Fibroblast of lung (primary cell): ENCODE measurements at regions not wholly inside any gene's neighbourhood (a gene's known extent, or its start where the extent isn't known, plus 50 kb on each side); places are given as distances from the start of the nearest gene placed in this dataset.

Source experiments
- DNase-seq, 2 donors: peaks; one replicate each; pipeline versions ENCODE4 v3.0.0 to v3.0.0-alpha.2; 2010; ENCODE audit warnings: low read depth in 2 of 2
- H2AFZ ChIP-seq: 2 replicates; pipeline ENCODE4 v1.5.1; 2012; ENCODE audit warnings: low read length, control low read depth, inconsistent platforms
- H3K27ac ChIP-seq: 2 replicates; pipeline ENCODE4 v1.5.1; 2011; ENCODE audit warnings: low read length, control low read depth; ENCODE audit not compliant: insufficient read depth
- H3K27me3 ChIP-seq: 2 replicates; pipeline ENCODE4 v1.5.1; 2011; ENCODE audit warnings: mild to moderate bottlenecking, low read length; ENCODE audit not compliant: control insufficient read depth, insufficient read depth
- H3K36me3 ChIP-seq: 2 replicates; pipeline ENCODE4 v1.5.1; 2011; ENCODE audit warnings: low read length; ENCODE audit not compliant: control insufficient read depth, insufficient read depth
- H3K4me1 ChIP-seq: 2 replicates; pipeline ENCODE4 v1.5.1; 2011; ENCODE audit warnings: low read length; ENCODE audit not compliant: control insufficient read depth, insufficient read depth; ENCODE audit errors: extremely low read depth
- H3K4me2 ChIP-seq: 2 replicates; pipeline ENCODE4 v1.5.1; 2011; ENCODE audit warnings: low read length, control low read depth; ENCODE audit not compliant: insufficient read depth; ENCODE audit errors: extremely low read depth
- H3K4me3 ChIP-seq, 4 experiments: fragments of 200-600 bp in 1 of 4; sonication (generic) in 1 of 4; replicated peaks in 1 of 4; 2 replicates each; pipeline ENCODE4 v1.5.1; 2011 to 2016; ENCODE audit warnings: low read length in 4 of 4, low read depth in 3 of 4, mild to moderate bottlenecking in 3 of 4, control low read depth in 2 of 4, inconsistent platforms in 1 of 4, mixed read lengths in 1 of 4; ENCODE audit not compliant: insufficient read depth in 1 of 4; ENCODE audit errors: control extremely low read depth in 1 of 4
- H3K79me2 ChIP-seq: 2 replicates; pipeline ENCODE4 v1.5.1; 2012; ENCODE audit warnings: mild to moderate bottlenecking, low read length, inconsistent platforms; ENCODE audit not compliant: control insufficient read depth, insufficient read depth
- H3K9ac ChIP-seq: 2 replicates; pipeline ENCODE4 v1.5.1; 2011; ENCODE audit warnings: mild to moderate bottlenecking, low read length, control low read depth; ENCODE audit not compliant: insufficient read depth
- H3K9me3 ChIP-seq: 2 replicates; pipeline ENCODE4 v1.5.1; 2012; ENCODE audit warnings: low read depth, low read length; ENCODE audit not compliant: control insufficient read depth, insufficient read depth
- H4K20me1 ChIP-seq: 2 replicates; pipeline ENCODE4 v1.5.1; 2011; ENCODE audit warnings: low read length; ENCODE audit not compliant: control insufficient read depth, insufficient read depth; ENCODE audit errors: extremely low read depth
- CTCF ChIP-seq, 2 donors: IDR thresholded peaks in 1 of 2; conservative IDR thresholded peaks in 1 of 2; 1 replicate in 1 of 2; 2 replicates in 1 of 2; pipeline ENCODE4 v1.5.1; 2011 to 2012; ENCODE audit warnings: low read length in 2 of 2, control low read depth in 1 of 2, inconsistent platforms in 1 of 2, low read depth in 1 of 2, mild to moderate bottlenecking in 1 of 2
- EZH2 ChIP-seq: IDR thresholded peaks from 2 replicates; pipeline ENCODE4 v1.5.1; 2012; ENCODE audit warnings: low read length, control low read depth, mild to moderate bottlenecking; ENCODE audit errors: missing control alignments

- Histone ChIP-seq H3K4me2 (no peak overlapping the region), H3K27me3 (no peaks in the 10 kb centered on the region), H3K4me3 (no peak overlapping the region), H3K9me3 (no peaks in the 10 kb centered on the region), H2AFZ (no peak overlapping the region), H3K27ac (no peak overlapping the region), H3K9ac (no peak overlapping the region), H3K36me3 (no peaks in the 10 kb centered on the region), H4K20me1 (no peaks in the 10 kb centered on the region), H3K4me1 (no peaks in the 10 kb centered on the region), H3K79me2 (no peaks in the 10 kb centered on the region)
- DNase-seq: peak in 1 of 2 donors; percentile 3
- TF ChIP-seq CTCF (conservative IDR thresholded peaks at IDR 0.05 in 1 of 2, IDR thresholded peaks at IDR 0.05 in 1 of 2; ENCODE audit: low read depth in 1 of 2, low read length in 2 of 2) (no peak), EZH2 (no peak)
Observed at GRCh38 chr3:18533039-18533438, 107.9 kb upstream of the SATB1 start.

GRCh38 chr3:18531662-18532061 lies 106.5 kb upstream of the SATB1 start:
- Histone ChIP-seq H3K36me3 (no peaks in the 10 kb centered on the region), H3K4me2 (no peak overlapping the region), H3K27me3 (no peaks in the 10 kb centered on the region), H4K20me1 (no peaks in the 10 kb centered on the region), H3K27ac (no peak overlapping the region), H3K4me1 (no peaks in the 10 kb centered on the region), H3K9ac (no peak overlapping the region), H3K79me2 (no peaks in the 10 kb centered on the region), H2AFZ (no peak overlapping the region), H3K9me3 (no peaks in the 10 kb centered on the region), H3K4me3 (no peak overlapping the region)
- DNase-seq: no peak
- TF ChIP-seq EZH2 (no peak), CTCF (conservative IDR thresholded peaks at IDR 0.05 in 1 of 2, IDR thresholded peaks at IDR 0.05 in 1 of 2; ENCODE audit: low read depth in 1 of 2, low read length in 2 of 2) (no peak)

DNA sequence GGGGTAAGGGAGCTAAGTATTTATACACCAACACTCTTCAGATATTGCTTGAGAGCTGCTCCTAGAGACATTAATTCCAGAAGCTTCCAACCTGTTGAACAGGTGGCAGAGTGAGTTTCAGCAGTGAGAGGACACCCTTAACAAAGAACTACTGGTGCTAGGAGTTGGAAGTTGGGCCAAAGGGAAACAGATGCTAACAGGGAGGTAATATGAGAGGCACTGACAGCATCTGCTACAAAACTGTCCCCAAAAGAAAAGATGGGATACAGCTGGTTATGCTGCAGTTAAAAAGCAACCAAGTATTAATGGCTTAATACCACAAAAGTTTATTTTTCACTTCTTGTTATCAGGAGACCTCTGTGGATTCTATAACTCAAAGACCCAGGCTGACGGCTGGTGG lies 104.5 kb upstream of the SATB1 start:
- Histone ChIP-seq H3K4me1 (no peaks in the 10 kb centered on the region), H3K9me3 (no peaks in the 10 kb centered on the region), H3K4me3 (no peak overlapping the region), H3K27me3 (no peaks in the 10 kb centered on the region), H3K36me3 (no peaks in the 10 kb centered on the region), H3K79me2 (no peaks in the 10 kb centered on the region), H4K20me1 (no peaks in the 10 kb centered on the region), H3K27ac (no peak overlapping the region), H3K4me2 (no peak overlapping the region), H2AFZ (no peak overlapping the region), H3K9ac (no peak overlapping the region)
- TF ChIP-seq CTCF (conservative IDR thresholded peaks at IDR 0.05 in 1 of 2, IDR thresholded peaks at IDR 0.05 in 1 of 2; ENCODE audit: low read depth in 1 of 2, low read length in 2 of 2) (no peak), EZH2 (no peak)
- DNase-seq: no peak
